ENCODE measurements at regions not wholly inside any gene's neighbourhood (a gene's known extent, or its start where the extent isn't known, plus 50 kb on each side); places are given as distances from the start of the nearest gene placed in this dataset.
"Not testable (repeated sequence)": the region's sequence is repeated elsewhere in the genome, so short reads cannot be mapped to it uniquely, and the experiment has no call there.

DNA sequence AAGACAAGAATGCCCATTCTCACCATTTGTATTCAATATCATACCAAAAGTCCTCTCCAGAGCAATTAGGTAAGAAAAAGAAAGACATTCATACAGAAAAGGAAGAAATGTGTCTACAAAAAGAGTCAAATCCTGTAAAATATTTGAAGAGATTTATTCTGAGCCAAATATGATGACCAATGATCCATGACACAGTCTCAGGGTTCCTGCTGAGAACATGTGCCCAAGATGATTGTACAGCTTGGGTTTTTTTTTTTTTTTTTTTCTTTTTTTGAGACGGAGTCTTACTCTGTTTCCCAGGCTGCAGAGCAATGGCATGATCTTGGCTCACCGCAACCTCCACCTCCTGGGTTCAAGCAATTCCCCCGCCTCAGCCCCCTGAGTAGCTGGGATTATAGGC, 296.2 kb downstream of the C12orf75 start:
- FAIRE-seq (no peak), DNase-seq (ENCODE audit: low spot score) (no peak)

DNA sequence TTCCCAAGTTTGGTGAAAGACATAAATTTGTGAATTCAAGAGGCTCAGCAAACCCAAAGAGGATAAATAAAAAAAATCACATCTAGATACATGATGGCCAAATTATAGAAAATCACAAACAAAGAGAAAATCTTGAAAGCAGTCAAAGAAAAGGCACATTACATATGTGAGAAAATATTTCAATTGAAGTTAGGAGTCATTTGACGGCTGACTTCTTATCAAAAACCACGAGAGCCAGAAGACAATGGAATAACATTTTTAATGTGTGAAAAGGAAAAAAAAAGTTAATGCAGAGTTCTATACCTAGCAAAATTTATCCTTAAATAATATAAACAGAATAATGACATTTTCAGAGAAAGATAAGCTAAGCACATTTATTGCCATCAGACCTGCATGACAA, 307.0 kb downstream of the C12orf75 start:
- DNase-seq (ENCODE audit: low spot score) (no peak), FAIRE-seq (no peak)

DNA sequence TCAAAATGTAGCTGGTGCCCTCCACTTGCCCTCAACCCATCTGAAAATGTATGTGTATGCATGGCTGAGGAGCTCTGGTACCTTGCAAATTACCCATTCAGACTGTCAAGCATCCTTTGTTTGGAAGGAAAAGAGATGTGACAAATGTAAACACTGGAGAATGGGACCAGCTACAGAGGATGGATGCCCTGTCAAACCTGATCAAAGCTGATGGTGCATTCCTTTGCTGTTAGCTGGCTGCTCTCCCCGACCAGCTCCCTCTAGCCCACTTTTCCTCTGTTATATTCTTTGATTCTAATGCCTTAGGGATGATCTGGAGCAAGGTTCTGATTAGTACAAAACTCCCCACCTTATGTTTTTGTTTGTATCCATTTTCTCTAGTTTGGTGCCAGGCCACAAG, 310.3 kb downstream of the C12orf75 start:
- DNase-seq (ENCODE audit: low spot score) (no peak), FAIRE-seq (no peak)

DNA sequence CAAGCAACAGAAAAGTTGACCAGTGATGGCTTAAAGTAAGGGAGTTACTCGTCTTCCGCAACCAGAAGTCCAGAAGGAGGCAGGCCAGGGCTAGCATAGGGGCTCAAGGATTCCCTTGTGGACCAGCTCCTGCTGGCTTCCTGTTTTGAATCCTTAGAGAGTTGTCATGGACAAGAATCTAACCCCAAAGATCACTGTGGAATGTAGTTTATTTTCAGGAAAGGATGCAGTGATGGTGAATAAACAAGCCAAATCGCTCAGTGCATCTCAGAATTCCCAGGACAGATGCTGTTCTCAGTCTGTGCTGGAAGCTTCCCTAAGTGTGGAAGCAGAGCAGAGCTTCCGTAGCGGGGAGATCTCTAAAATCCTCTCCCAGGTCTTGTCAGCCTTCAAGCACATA, 311.3 kb downstream of the C12orf75 start:
- DNase-seq (ENCODE audit: low spot score) (no peak), FAIRE-seq (no peak)

DNA sequence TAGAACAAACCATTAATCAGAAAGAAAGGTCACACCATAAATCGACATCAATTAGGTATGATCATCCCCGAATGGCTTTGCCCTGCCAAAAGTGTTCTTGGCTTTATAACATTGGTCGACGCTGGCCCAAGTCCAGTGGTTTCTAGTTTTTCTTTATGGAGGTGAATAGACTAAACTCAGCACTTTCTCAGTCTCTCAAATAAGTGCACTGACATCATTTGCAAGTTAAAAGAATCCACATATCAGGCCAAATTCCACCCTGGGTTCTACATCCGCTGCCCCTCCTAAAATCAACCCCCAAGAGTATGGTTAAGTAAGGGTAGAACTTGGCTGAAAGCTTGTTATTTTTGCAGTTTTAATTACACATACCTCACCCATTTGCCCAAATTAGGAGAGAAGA, 314.3 kb downstream of the C12orf75 start:
- no peak for FAIRE-seq
- no peak for DNase-seq (ENCODE audit: low spot score)

DNA sequence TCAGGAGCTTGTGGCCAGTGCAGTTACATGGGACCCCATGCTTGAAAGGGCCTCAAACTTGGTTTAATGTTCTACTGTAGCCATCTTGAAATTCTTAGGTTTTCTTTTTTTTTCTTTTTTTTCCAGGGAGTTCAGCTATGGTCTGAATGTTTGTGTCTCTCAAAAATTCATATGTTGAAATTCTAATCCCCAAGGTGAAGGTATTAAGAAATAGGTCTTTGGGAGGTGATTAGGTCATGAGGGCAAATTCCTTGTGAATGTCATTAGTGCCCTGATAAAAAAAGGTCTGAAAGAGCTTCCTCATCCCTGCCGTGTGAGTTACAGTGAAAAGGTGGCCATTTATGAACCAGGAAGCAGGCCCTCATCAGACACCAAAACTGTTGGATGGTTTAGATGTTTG, 324.1 kb downstream of the C12orf75 start:
- FAIRE-seq (no peak), DNase-seq (ENCODE audit: low spot score) (no peak)

DNA sequence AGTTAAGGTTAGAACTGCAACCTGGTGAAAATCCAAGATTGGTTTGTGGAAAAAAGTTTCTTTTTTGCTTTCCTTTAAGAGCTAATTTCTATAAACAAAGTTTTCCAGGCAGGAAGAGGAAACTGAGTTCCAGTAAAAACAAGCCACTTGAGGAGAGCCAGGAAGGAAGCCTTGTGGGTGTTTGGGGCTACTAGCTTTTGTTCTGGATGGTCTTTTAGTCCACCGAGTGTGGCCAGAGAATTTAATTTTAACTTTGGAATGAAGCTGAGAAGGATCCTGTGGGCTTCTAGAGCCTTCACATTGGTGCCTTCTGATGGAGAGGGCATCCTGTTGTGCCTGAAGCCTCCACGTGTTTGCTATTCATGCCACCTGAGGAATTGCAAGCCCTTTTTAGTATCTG, 327.9 kb downstream of the C12orf75 start:
- no peak for FAIRE-seq

DNA sequence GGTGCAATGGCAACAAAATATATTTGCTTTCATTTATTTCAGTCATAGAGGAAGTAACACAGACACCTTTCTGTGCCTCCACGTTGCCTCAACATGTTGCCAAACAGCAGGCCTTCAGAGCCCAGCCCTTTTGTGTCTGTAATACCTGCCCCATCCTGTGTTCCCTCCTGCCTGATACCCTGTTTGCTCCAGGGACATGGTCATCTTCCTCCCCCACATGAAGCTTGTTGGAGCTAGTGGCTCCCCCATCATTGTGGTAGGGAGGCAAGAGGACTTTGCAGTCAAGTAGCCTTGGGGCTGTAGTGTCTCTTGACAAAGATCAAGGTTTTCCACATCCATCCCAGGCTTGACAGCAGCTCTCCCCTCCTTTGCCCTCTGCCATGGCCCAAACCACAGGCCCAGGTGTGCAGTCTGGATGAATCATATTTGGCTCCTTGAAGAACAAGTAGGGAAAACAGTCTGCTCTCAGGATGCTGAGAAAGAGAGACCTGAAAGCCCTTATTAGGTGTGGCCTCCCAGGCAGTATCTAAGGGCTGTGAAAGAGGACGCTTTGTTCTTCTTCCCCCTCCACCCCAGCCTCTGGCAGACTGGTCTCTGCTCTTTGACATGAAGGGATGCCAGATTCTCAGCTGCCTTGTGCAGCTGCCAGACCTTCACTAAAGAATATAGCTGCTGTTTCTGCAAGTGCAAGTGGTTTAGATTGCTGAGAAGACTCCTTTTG, 329.0 kb downstream of the C12orf75 start:
- peak; percentile 30 for FAIRE-seq

More for the DNA sequence above, 327.9 kb downstream of the C12orf75 start:
- no peak for DNase-seq (ENCODE audit: low spot score)

DNA sequence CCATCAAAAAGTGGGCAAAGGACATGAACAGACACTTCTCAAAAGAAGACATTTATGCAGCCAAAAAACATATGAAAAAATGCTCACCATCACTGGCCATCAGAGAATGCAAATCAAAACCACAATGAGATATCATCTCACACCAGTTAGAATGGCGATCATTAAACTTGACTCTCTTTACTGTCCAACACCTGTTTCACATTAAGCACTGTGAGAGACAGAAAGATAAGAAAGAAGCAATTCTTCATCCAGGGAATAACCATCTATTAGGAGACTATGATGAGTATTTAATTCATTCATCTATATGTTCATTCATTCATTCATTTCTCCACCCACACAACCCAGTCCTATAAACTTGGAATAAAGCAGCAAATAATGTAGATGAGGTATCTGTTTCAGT, 334.3 kb downstream of the C12orf75 start:
- FAIRE-seq; DNase-seq (ENCODE audit: low spot score): not testable (repeated sequence)

More for the DNA sequence above, 329.0 kb downstream of the C12orf75 start:
- peak; percentile 66 for DNase-seq (ENCODE audit: low spot score)

DNA sequence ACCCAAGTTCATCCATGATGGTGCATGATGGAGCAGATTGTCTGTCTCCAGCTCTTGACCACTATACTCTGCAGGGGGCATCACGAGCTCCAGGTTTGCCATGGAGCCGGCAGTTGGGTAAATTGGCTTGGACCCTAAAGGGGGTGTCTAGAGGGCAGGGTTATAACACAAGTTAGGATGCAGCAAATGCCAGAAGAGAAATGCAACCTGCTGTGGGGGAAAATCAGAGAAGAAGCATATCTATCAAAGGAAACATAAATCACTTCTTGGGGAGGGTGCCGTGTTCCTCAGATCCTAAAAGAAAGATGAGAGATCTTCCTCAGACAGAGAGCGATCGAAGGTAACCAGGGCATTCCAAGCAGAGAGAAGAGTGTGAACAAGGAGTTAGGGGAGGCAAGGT, 334.9 kb downstream of the C12orf75 start:
- no peak for FAIRE-seq
- no peak for DNase-seq (ENCODE audit: low spot score)

DNA sequence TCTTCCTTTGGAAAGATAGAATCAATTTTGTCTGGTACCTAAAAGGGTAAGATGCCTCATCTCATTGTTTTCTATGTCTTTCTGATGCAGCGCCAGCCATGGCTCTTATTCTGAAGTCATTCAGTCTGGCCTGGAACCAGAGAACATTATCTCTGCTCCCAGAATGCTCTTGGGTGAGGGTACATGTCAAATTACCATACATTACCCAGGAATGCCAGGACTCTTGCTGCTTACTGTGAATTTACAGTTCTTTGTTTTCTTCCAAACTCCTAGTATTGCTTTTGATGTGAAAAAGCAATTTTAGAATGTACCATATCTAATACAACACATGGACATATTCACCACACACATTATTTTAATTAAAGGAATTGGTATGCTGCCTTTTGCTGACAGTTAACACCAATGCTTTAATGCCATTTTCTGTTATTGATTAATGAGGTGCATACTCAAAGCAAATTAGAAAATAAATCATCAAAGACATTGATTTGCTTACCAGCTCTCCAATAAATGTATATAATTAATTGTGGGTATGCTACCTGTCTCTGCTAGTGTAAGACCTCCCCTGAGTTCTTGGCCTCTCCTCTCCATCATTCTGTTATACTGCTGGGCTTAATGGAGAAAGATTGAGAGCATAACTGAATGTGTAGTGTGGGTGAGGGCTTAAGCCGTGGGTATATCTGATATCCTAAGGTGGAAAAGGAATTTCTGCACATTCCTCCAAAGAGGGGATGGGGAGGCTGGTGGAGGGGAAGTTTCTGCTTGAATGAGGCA, 337.7 kb downstream of the C12orf75 start:
- no peak for FAIRE-seq
- DNase-seq (ENCODE audit: low spot score) = no peak

DNA sequence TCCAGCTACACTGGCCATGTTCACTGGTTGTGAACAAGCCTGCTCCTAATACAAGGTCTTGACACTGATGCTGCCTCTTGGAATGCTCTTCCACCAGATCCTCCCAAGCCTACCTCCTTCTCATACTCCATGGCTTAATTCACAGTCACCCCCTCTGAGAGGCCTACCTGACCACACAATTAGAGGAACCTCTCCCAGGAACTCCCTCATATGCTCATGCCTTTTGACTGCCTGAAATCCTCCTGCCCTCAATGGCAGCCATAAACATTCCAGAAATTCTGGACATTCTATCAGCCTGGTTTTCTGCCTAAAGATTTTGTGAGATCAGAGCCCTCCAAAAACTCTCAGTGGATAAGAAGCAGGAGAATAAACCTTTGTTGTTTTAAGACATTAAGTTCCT, 340.2 kb downstream of the C12orf75 start:
- FAIRE-seq (no peak), DNase-seq (ENCODE audit: low spot score) (no peak)

DNA sequence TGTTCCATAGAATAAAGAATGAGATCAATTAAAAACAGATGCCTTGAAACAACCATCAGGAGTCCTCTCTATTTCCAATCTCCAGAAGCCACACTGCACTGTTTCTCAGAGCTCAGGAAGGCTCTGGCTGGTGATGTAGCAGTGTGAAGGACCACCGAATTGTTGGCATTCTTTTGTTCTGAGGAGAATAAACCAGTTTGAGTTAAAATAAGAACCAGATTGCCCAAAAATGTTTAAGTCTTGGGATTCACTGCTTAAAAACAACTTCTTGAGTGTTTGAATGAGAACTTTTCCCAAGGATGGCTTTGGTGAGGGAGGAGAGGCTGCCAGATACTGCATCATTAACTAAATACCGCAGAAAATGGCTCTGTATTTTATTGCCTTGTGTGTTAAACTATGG, 341.2 kb downstream of the C12orf75 start:
- DNase-seq (ENCODE audit: low spot score) (no peak), FAIRE-seq (no peak)

DNA sequence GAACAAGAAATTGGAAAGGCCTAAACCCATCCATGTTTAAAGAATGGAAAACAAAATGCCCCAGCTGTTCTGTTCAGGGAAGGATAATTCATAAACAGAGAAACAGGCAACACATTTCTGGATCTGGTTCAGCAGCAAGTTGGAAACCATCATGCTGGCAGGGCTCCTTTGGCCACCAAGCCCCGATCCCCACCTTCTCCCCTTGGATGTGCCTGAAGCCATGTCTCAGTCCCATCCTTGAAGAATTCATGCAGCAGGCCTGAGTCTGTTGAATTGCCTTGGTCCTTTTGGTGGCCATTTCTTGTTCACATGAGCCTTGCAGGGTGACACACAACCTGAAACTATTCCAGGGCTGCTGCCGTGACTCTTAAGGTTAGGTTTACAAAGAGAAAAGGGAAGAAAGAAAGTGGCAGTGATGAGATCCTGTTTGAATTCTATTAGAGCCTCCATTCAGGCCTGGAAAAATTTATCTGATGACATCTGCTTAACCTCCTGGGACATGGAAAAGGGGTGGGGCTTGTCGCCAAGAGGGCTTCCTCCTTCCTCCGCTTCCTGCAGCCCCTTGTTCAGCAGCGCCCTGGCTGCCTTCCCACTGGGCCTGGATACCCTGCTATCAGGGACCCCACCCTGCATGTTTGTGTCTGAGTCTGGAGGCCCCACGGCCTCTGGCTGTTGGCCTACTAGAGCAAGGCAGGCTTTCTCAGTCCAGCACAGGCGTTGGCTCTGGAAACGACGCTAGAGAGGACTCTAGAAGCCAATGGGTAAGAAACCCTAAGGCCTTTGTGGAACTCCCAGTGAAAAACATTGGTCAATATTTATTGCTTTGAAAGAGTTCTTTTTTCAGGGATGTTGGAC, 341.9 kb downstream of the C12orf75 start:
- FAIRE-seq (no peak), DNase-seq (ENCODE audit: low spot score) (no peak)

DNA sequence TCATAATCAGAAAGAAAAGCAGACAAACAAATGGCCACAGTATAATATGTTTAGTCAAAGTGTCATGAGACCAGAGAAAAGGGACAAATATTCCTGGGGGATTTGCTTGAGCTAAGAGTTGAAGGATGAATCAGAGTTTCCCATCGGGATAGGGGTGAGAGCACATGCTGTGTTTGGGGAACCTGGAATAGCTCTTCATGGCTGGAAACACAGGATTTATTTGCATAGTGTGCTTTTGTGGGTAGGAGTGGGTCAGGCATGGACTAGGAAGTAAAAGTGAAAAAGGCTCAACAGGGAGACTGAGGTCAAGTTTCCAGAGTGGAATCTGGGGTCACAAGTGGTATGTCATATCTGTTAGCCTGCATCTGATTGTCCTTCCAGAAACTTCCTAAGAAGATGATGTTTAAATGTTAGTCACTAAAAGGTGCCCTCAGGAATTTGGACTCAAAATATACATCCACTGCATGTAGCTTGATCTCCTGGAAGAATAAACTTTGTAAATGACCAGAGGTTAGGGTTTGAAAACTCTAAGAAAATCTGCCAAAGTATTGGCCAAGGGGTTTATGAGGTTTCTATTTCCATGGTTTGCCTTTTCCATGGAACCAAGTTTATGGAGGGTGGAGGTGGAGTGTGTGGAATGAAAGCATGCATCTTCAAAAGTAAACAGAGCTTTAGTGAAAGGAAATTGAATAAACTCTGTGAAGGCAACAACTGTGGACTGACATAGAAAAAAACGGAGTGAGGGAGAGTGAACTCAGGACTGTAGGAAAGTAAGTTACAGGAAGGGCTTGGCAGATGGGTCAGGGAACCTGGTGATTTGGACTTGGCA, 344.6 kb downstream of the C12orf75 start:
- FAIRE-seq (no peak), DNase-seq (ENCODE audit: low spot score) (no peak)

DNA sequence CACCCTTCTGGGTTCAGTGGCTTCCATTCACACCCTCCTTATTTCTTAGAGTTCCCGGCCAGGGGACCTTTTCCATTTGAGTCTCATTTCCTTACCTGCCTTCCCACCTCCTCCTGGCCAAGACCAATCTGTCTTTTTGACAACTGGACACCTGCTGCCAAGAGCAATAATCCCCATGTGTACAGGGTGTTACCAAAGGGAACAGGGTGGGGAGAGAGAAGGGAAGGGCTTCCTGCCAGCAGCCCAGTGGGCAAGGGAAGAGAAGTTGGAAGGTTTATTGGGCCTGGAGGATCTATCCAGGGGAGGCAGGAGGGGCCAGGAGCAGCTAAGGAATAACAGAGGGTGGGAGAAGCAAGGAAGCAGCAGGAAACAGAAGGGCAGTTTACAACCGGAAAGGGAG, 346.2 kb downstream of the C12orf75 start:
- no peak for FAIRE-seq
- no peak for DNase-seq (ENCODE audit: low spot score)

DNA sequence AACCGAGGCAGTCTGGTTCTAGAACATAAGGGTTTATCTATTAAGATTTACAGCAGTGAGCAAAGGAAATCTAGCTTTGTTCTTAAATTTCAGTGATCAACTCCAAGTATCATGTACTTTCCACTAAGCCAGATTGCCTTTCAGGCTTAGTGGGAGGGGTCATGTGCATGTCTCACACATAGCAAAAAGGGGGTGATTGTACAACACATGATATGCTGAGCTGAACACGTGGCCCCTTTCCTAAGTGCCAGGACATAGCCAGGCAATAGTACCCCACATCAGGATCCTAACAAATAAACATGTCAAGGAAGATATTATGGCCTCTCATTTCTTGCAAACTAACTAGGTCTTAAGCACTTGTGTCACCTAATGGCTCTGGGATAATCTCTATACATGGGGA, 347.2 kb downstream of the C12orf75 start:
- FAIRE-seq (no peak), DNase-seq (ENCODE audit: low spot score) (no peak)

DNA sequence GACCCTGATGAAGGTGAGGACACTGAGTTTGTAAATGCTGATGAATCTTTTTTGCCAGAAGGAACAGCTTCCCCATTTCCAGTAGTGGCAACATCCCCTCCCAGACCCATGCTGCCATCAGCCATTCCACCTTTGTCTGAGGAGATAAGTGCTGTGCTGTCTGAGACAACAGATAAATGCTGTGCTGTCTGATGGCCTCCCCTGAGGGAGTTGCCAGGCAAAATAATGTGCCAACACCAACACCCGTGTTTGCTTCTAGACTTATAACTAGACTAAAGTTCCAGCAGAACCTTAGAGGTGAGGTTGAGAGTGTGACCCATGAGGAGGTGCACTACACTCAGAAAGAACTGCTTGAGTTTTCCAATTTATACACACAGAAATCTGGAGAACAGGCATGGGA, 349.5 kb downstream of the C12orf75 start:
- FAIRE-seq (no peak), DNase-seq (ENCODE audit: low spot score) (no peak)

DNA sequence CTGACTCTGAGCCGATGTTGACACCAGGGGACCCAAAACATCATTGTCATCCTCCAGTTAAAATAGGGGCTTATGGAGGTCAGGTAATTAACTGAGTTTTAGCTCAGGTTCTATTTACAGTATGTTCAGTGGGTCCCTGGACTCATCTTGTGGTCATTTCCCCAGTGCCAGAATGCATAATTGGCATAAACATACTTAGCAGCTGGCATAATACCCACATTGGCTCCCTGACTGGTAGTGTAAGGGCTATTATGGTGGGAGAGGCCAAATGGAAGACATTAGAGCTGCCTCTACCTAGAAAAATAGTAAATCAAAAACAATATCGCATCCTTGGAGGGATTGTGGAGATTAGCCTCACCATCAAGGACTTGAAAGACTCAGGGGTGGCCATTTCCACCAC, 350.9 kb downstream of the C12orf75 start:
- FAIRE-seq (no peak), DNase-seq (ENCODE audit: low spot score) (no peak)

DNA sequence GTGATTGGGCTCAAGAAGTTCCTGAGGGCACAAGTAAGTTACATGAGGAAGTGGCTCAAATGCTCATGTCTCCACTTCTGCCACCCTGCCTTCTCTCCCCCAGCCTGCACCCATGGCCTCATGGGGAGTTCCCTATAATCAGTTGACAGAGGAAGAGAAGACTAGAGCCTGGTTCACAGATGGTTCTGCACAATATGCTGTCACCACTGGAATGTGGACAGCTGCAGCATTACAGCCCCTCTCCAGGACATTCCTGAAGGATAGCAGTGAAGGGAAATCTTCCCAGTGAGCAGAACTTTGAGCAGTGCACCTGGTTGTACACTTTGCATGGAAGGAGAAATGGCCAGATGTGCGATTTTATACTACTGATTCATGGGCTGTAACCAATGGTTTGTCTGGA, 352.3 kb downstream of the C12orf75 start:
- FAIRE-seq; DNase-seq (ENCODE audit: low spot score): not testable (repeated sequence)

DNA sequence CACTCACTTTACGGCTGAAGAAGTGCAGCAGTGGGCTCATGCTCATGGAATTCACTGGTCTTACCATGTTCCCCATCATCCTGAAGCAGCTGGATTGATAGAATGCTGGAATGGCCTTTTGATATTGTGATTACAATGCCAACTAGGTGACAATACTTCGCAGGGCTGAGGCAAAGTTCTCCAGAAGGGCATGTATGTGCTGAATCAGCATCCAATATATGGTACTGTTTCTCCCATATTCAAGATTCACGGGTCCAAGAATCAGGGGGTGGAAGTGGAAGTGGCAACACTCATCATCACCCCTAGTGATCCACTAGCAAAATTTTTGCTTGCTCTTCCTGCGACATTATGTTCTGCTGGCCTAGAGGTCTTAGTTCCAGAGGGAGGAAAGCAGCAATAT, 353.3 kb downstream of the C12orf75 start:
- not testable (repeated sequence) for DNase-seq (ENCODE audit: low spot score); FAIRE-seq
